ENCODE measurements at regions not wholly inside any gene's neighbourhood (a gene's known extent, or its start where the extent isn't known, plus 50 kb on each side); places are given as distances from the start of the nearest gene placed in this dataset.

GRCh38 chr2:192854031-192854430, 659.3 kb upstream of the TMEFF2 start:
- no peak for DNase-seq
- H3K27ac Mint-ChIP-seq: no peak overlapping the region
- no peaks in the 10 kb centered on the region for H3K27me3 Mint-ChIP-seq (ENCODE audit: low read depth, poor library complexity)
- H3K4me3 Mint-ChIP-seq: no peak overlapping the region
- H3K36me3 Mint-ChIP-seq (ENCODE audit: low read depth): no peaks in the 10 kb centered on the region
- H3K9me3 Mint-ChIP-seq: no peaks in the 10 kb centered on the region
- no peaks in the 10 kb centered on the region for H3K4me1 Mint-ChIP-seq
- TF ChIP-seq CTCF (IDR thresholded peaks at IDR 0.05): no peak

GRCh38 chr2:192828947-192829346, 634.2 kb upstream of the TMEFF2 start:
- Mint-ChIP-seq H3K4me3 (no peak overlapping the region), H3K9me3 (no peaks in the 10 kb centered on the region), H3K27me3 (ENCODE audit: low read depth, poor library complexity) (peaks cover 6% of the 10 kb centered on the region), H3K4me1 (no peaks in the 10 kb centered on the region), H3K36me3 (ENCODE audit: low read depth) (no peaks in the 10 kb centered on the region), H3K27ac (no peak overlapping the region)
- DNase-seq: no peak
- TF ChIP-seq CTCF (IDR thresholded peaks at IDR 0.05): no peak

GRCh38 chr2:192828175-192828574, 633.4 kb upstream of the TMEFF2 start:
- no peaks in the 10 kb centered on the region for H3K9me3 Mint-ChIP-seq
- no peak for TF ChIP-seq CTCF (IDR thresholded peaks at IDR 0.05)
- H3K27ac Mint-ChIP-seq: no peak overlapping the region
- H3K36me3 Mint-ChIP-seq (ENCODE audit: low read depth): no peaks in the 10 kb centered on the region
- DNase-seq: no peak
- no peaks in the 10 kb centered on the region for H3K4me1 Mint-ChIP-seq
- H3K27me3 Mint-ChIP-seq (ENCODE audit: low read depth, poor library complexity): peaks cover 6% of the 10 kb centered on the region
- no peak overlapping the region for H3K4me3 Mint-ChIP-seq

GRCh38 chr2:192827735-192828134, 633.0 kb upstream of the TMEFF2 start:
- no peak for DNase-seq
- TF ChIP-seq CTCF (IDR thresholded peaks at IDR 0.05): no peak
- H3K4me3 Mint-ChIP-seq: no peak overlapping the region
- no peaks in the 10 kb centered on the region for H3K9me3 Mint-ChIP-seq
- no peak overlapping the region for H3K27ac Mint-ChIP-seq
- H3K36me3 Mint-ChIP-seq (ENCODE audit: low read depth): no peaks in the 10 kb centered on the region
- H3K27me3 Mint-ChIP-seq (ENCODE audit: low read depth, poor library complexity): peaks cover 6% of the 10 kb centered on the region
- no peaks in the 10 kb centered on the region for H3K4me1 Mint-ChIP-seq

- Mint-ChIP-seq H3K27me3 (ENCODE audit: low read depth, poor library complexity) (no peaks in the 10 kb centered on the region), H3K4me3 (no peak overlapping the region), H3K27ac (no peak overlapping the region), H3K9me3 (peaks cover 3% of the 10 kb centered on the region), H3K36me3 (ENCODE audit: low read depth) (no peaks in the 10 kb centered on the region), H3K4me1 (no peaks in the 10 kb centered on the region)
- no peak for TF ChIP-seq CTCF (IDR thresholded peaks at IDR 0.05)
- no peak for DNase-seq
Measured at GRCh38 chr2:192814376-192814775, 619.6 kb upstream of the TMEFF2 start.

GRCh38 chr2:192813341-192813740, 618.6 kb upstream of the TMEFF2 start:
- Mint-ChIP-seq H3K27me3 (ENCODE audit: low read depth, poor library complexity) (no peaks in the 10 kb centered on the region), H3K4me1 (no peaks in the 10 kb centered on the region), H3K4me3 (no peak overlapping the region), H3K36me3 (ENCODE audit: low read depth) (no peaks in the 10 kb centered on the region), H3K9me3 (peaks cover 7% of the 10 kb centered on the region), H3K27ac (no peak overlapping the region)
- DNase-seq: no peak
- TF ChIP-seq CTCF (IDR thresholded peaks at IDR 0.05): no peak
